ENCODE measurements at regions not wholly inside any gene's neighbourhood (a gene's known extent, or its start where the extent isn't known, plus 50 kb on each side); places are given as distances from the start of the nearest gene placed in this dataset.

GRCh38 chr6:154613137-154613676, 102.7 kb upstream of the CNKSR3 start:
- no peak for TF ChIP-seq CTCF (IDR thresholded peaks at IDR 0.05; ENCODE audit: control extremely low read depth, extremely low read depth)
- H3K27me3 ChIP-seq (ENCODE audit: control insufficient read depth in 3 of 3, insufficient read depth in 3 of 3, low read length in 2 of 3), result no peaks in the 10 kb centered on the region
- ATAC-seq (ENCODE audit: insufficient read depth, low FRiP score) (no peak), DNase-seq (no peak)
- no peaks in the 10 kb centered on the region for H3K9me3 ChIP-seq (ENCODE audit: control insufficient read depth in 4 of 4, insufficient read depth in 3 of 4, low read length in 3 of 4)
- no peak overlapping the region for H3K27ac ChIP-seq (ENCODE audit: low read depth in 1 of 2, low read length in 1 of 2)
- H3K36me3 ChIP-seq (ENCODE audit: control insufficient read depth in 4 of 4, insufficient read depth in 4 of 4, low read length in 4 of 4), result no peaks in the 10 kb centered on the region
- no peak overlapping the region for H3K4me3 ChIP-seq
- H3K4me1 ChIP-seq (ENCODE audit: control insufficient read depth in 5 of 5, insufficient read depth in 5 of 5, low read length in 5 of 5), result peaks cover 0 to 15% (median 0%) of the 10 kb centered on the region in 5 donors
- WGBS, 2 donors, result 78 to 86% methylated on average over 8 of the region's 8 CpGs
- no peak overlapping the region for H3K9ac ChIP-seq (ENCODE audit: insufficient read depth in 1 of 2, low read length in 2 of 2)

- TF ChIP-seq CTCF (IDR thresholded peaks at IDR 0.05; ENCODE audit: control extremely low read depth, extremely low read depth), result no peak
Measured at GRCh38 chr6:154614101-154614500, 103.6 kb upstream of the CNKSR3 start.

GRCh38 chr6:154614641-154615040, 104.2 kb upstream of the CNKSR3 start:
- Histone ChIP-seq H3K27me3 (ENCODE audit: control insufficient read depth in 3 of 3, insufficient read depth in 3 of 3, low read length in 2 of 3) (no peaks in the 10 kb centered on the region), H3K4me1 (ENCODE audit: control insufficient read depth in 5 of 5, insufficient read depth in 5 of 5, low read length in 5 of 5) (peaks cover 0 to 15% (median 0%) of the 10 kb centered on the region in 5 donors), H3K9ac (ENCODE audit: insufficient read depth in 1 of 2, low read length in 2 of 2) (no peak overlapping the region), H3K36me3 (ENCODE audit: control insufficient read depth in 4 of 4, insufficient read depth in 4 of 4, low read length in 4 of 4) (no peaks in the 10 kb centered on the region), H3K4me3 (no peak overlapping the region), H3K9me3 (ENCODE audit: control insufficient read depth in 4 of 4, insufficient read depth in 3 of 4, low read length in 3 of 4) (no peaks in the 10 kb centered on the region), H3K27ac (ENCODE audit: low read depth in 1 of 2, low read length in 1 of 2) (no peak overlapping the region)
- DNase-seq, result no peak
- ATAC-seq (ENCODE audit: insufficient read depth, low FRiP score), result no peak
- WGBS, 2 donors, result 83 to 93% methylated on average over 4 of the region's 4 CpGs
- no peak for TF ChIP-seq CTCF (IDR thresholded peaks at IDR 0.05; ENCODE audit: control extremely low read depth, extremely low read depth)

More at GRCh38 chr6:154614101-154614500, 103.6 kb upstream of the CNKSR3 start:
- DNase-seq (no peak), ATAC-seq (ENCODE audit: insufficient read depth, low FRiP score) (no peak)
- H3K4me1 ChIP-seq (ENCODE audit: control insufficient read depth in 5 of 5, insufficient read depth in 5 of 5, low read length in 5 of 5), result peaks cover 0 to 15% (median 0%) of the 10 kb centered on the region in 5 donors
- 73 to 81% methylated on average over 4 of the region's 4 CpGs for WGBS, 2 donors
- no peak overlapping the region for H3K4me3 ChIP-seq
- no peak overlapping the region for H3K27ac ChIP-seq (ENCODE audit: low read depth in 1 of 2, low read length in 1 of 2)
- no peaks in the 10 kb centered on the region for H3K9me3 ChIP-seq (ENCODE audit: control insufficient read depth in 4 of 4, insufficient read depth in 3 of 4, low read length in 3 of 4)
- H3K9ac ChIP-seq (ENCODE audit: insufficient read depth in 1 of 2, low read length in 2 of 2), result no peak overlapping the region
- H3K36me3 ChIP-seq (ENCODE audit: control insufficient read depth in 4 of 4, insufficient read depth in 4 of 4, low read length in 4 of 4), result no peaks in the 10 kb centered on the region
- no peaks in the 10 kb centered on the region for H3K27me3 ChIP-seq (ENCODE audit: control insufficient read depth in 3 of 3, insufficient read depth in 3 of 3, low read length in 2 of 3)

GRCh38 chr6:154615483-154616025, 105.1 kb upstream of the CNKSR3 start:
- Histone ChIP-seq H3K27me3 (ENCODE audit: control insufficient read depth in 3 of 3, insufficient read depth in 3 of 3, low read length in 2 of 3) (no peaks in the 10 kb centered on the region), H3K4me3 (no peak overlapping the region), H3K4me1 (ENCODE audit: control insufficient read depth in 5 of 5, insufficient read depth in 5 of 5, low read length in 5 of 5) (peaks cover 0 to 15% (median 0%) of the 10 kb centered on the region in 5 donors), H3K9me3 (ENCODE audit: control insufficient read depth in 4 of 4, insufficient read depth in 3 of 4, low read length in 3 of 4) (no peaks in the 10 kb centered on the region), H3K9ac (ENCODE audit: insufficient read depth in 1 of 2, low read length in 2 of 2) (no peak overlapping the region), H3K36me3 (ENCODE audit: control insufficient read depth in 4 of 4, insufficient read depth in 4 of 4, low read length in 4 of 4) (no peaks in the 10 kb centered on the region), H3K27ac (ENCODE audit: low read depth in 1 of 2, low read length in 1 of 2) (no peak overlapping the region)
- no peak for TF ChIP-seq CTCF (IDR thresholded peaks at IDR 0.05; ENCODE audit: control extremely low read depth, extremely low read depth)
- ATAC-seq (ENCODE audit: insufficient read depth, low FRiP score) (peak; percentile 59), DNase-seq (peak; percentile 82 to 89 (median 83))
- 68 to 71% methylated on average over 16 of the region's 16 CpGs for WGBS, 2 donors
